ENCODE measurements at regions not wholly inside any gene's neighbourhood (a gene's known extent, or its start where the extent isn't known, plus 50 kb on each side); places are given as distances from the start of the nearest gene placed in this dataset.
A peak's percentile ranks its signal among the peaks of the same experiment; 100 is the strongest.

DNA sequence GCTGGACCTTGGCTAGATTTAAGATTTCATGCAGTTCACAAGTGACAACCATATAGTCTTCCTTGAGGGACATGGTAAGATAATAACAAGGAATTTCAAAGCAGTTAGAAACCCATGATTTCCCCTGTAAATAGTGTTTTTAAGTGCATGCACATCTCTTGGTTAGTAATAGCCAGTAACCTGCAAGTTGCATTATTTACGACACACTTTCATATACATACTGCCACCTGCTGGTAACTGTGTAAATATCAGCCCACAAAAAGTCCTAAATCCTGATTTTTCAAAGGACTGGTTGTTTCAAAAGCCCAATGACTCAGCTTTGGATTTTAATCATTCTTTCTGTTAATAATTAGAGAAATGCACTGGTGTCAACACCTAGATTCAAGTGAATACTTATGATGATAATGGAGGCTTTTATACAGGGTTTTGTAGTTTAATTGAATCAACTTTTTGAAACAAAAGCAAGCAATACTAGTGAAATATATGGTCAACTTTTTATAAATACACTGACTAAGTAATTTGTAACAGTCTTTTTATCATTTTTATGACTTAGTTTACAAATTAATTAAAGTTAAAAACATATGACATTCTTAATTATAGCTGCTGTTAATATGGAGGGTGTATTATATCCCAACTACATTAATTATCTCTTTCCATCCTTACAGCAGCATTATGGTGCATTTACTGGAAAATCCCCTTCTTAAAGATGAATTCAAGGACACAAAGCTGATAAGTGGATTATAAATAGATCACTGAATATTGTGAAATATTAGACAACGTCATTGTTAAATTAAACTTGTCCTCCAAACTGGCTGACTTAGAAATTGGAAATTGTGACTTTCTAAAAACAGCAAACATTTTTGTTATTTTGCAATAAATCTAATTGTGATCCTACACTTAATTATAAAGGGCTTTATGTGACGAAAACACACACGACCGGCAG lies 367.7 kb upstream of the SEMA3D start:
- TF ChIP-seq POLR2A (IDR thresholded peaks at IDR 0.05) (no peak), POLR2AphosphoS5 (IDR thresholded peaks at IDR 0.05) (no peak), EP300 (IDR thresholded peaks at IDR 0.05; ENCODE audit: low read depth) (no peak)
- TF ChIP-seq, protein P1, sequence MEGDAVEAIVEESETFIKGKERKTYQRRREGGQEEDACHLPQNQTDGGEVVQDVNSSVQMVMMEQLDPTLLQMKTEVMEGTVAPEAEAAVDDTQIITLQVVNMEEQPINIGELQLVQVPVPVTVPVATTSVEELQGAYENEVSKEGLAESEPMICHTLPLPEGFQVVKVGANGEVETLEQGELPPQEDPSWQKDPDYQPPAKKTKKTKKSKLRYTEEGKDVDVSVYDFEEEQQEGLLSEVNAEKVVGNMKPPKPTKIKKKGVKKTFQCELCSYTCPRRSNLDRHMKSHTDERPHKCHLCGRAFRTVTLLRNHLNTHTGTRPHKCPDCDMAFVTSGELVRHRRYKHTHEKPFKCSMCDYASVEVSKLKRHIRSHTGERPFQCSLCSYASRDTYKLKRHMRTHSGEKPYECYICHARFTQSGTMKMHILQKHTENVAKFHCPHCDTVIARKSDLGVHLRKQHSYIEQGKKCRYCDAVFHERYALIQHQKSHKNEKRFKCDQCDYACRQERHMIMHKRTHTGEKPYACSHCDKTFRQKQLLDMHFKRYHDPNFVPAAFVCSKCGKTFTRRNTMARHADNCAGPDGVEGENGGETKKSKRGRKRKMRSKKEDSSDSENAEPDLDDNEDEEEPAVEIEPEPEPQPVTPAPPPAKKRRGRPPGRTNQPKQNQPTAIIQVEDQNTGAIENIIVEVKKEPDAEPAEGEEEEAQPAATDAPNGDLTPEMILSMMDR (IDR thresholded peaks at IDR 0.05): peak; percentile 51 to 64 (median 60)
